ENCODE measurements at regions not wholly inside any gene's neighbourhood (a gene's known extent, or its start where the extent isn't known, plus 50 kb on each side); places are given as distances from the start of the nearest gene placed in this dataset.

GRCh38 chr18:77187189-77187588 is 54.6 kb upstream of the MBP start:
- Histone ChIP-seq H3K27ac (ENCODE audit: low read depth, low read length) (no peak overlapping the region), H3K4me3 (ENCODE audit: low read depth, low read length) (no peak overlapping the region), H2AFZ (ENCODE audit: insufficient read depth, low read length, poor library complexity) (no peak overlapping the region), H3K27me3 (ENCODE audit: insufficient read depth, low read length) (no peaks in the 10 kb centered on the region), H3K4ac (ENCODE audit: low read depth, low read length) (no peak overlapping the region), H3K4me1 (ENCODE audit: control insufficient read depth in 1 of 2, insufficient read depth in 2 of 2, low read length in 2 of 2) (no peaks in the 10 kb centered on the region), H4K91ac (ENCODE audit: low read depth, low read length) (no peak overlapping the region), H3K36me3 (ENCODE audit: control insufficient read depth in 1 of 2, insufficient read depth in 2 of 2, low read length in 2 of 2) (no peaks in the 10 kb centered on the region), H2BK12ac (ENCODE audit: low read length) (no peak overlapping the region), H3K23ac (ENCODE audit: low read length) (no peak overlapping the region), H4K12ac (ENCODE audit: low read depth, low read length) (no peak overlapping the region), H2BK5ac (ENCODE audit: low read depth, low read length, poor library complexity) (no peak overlapping the region), H3K14ac (ENCODE audit: low read length) (no peak overlapping the region), H3K18ac (ENCODE audit: low read length) (no peak overlapping the region), H3K4me2 (ENCODE audit: low read length) (no peak overlapping the region), H2AK5ac (ENCODE audit: low read length) (no peak overlapping the region), H3K79me1 (ENCODE audit: low read length) (no peaks in the 10 kb centered on the region), H3K9ac (ENCODE audit: low read length) (no peak overlapping the region), H3K79me2 (ENCODE audit: control insufficient read depth, insufficient read depth, low read length, poor library complexity) (no peaks in the 10 kb centered on the region), H3K9me3 (ENCODE audit: insufficient read depth, low read depth, low read length) (peaks cover 6% of the 10 kb centered on the region), H2BK120ac (ENCODE audit: insufficient read depth, low read length, poor library complexity) (no peak overlapping the region), H4K8ac (ENCODE audit: low read depth, low read length) (no peak overlapping the region)
- DNase-seq: no peak
- WGBS (ENCODE audit: extremely low coverage, insufficient coverage, insufficient read length): no CpG with 5 or more reads among the region's 4 CpGs

- Histone ChIP-seq H3K36me3 (ENCODE audit: control insufficient read depth in 1 of 2, insufficient read depth in 2 of 2, low read length in 2 of 2) (no peaks in the 10 kb centered on the region), H3K4me3 (ENCODE audit: low read depth, low read length) (no peak overlapping the region), H2AFZ (ENCODE audit: insufficient read depth, low read length, poor library complexity) (no peak overlapping the region), H2BK120ac (ENCODE audit: insufficient read depth, low read length, poor library complexity) (no peak overlapping the region), H2BK12ac (ENCODE audit: low read length) (no peak overlapping the region), H4K8ac (ENCODE audit: low read depth, low read length) (no peak overlapping the region), H3K9me3 (ENCODE audit: insufficient read depth, low read depth, low read length) (peaks cover 2% of the 10 kb centered on the region), H2BK5ac (ENCODE audit: low read depth, low read length, poor library complexity) (no peak overlapping the region), H3K27me3 (ENCODE audit: insufficient read depth, low read length) (no peaks in the 10 kb centered on the region), H4K91ac (ENCODE audit: low read depth, low read length) (no peak overlapping the region), H4K12ac (ENCODE audit: low read depth, low read length) (no peak overlapping the region), H3K79me2 (ENCODE audit: control insufficient read depth, insufficient read depth, low read length, poor library complexity) (no peaks in the 10 kb centered on the region), H3K23ac (ENCODE audit: low read length) (no peak overlapping the region), H3K4ac (ENCODE audit: low read depth, low read length) (no peak overlapping the region), H3K14ac (ENCODE audit: low read length) (no peak overlapping the region), H3K27ac (ENCODE audit: low read depth, low read length) (no peak overlapping the region), H3K4me1 (ENCODE audit: control insufficient read depth in 1 of 2, insufficient read depth in 2 of 2, low read length in 2 of 2) (no peaks in the 10 kb centered on the region), H2AK5ac (ENCODE audit: low read length) (no peak overlapping the region), H3K79me1 (ENCODE audit: low read length) (no peaks in the 10 kb centered on the region), H3K4me2 (ENCODE audit: low read length) (no peak overlapping the region), H3K18ac (ENCODE audit: low read length) (no peak overlapping the region), H3K9ac (ENCODE audit: low read length) (no peak overlapping the region)
- DNase-seq: no peak
- WGBS (ENCODE audit: extremely low coverage, insufficient coverage, insufficient read length): no CpG with 5 or more reads among the region's 1 CpG
These were observed 58.4 kb upstream of the GALR1 start for GRCh38 chr18:77191071-77191751.

GRCh38 chr18:77197073-77197472 is 52.6 kb upstream of the GALR1 start:
- no CpG with 5 or more reads among the region's 2 CpGs for WGBS (ENCODE audit: extremely low coverage, insufficient coverage, insufficient read length)
- no peaks in the 10 kb centered on the region for H3K27me3 ChIP-seq (ENCODE audit: insufficient read depth, low read length)

GRCh38 chr18:77198663-77199062 is 51.0 kb upstream of the GALR1 start:
- DNase-seq: no peak
- Histone ChIP-seq H4K8ac (ENCODE audit: low read depth, low read length) (no peak overlapping the region), H3K27me3 (ENCODE audit: insufficient read depth, low read length) (no peaks in the 10 kb centered on the region), H3K4me2 (ENCODE audit: low read length) (no peak overlapping the region), H2BK5ac (ENCODE audit: low read depth, low read length, poor library complexity) (no peak overlapping the region), H3K4me1 (ENCODE audit: control insufficient read depth in 1 of 2, insufficient read depth in 2 of 2, low read length in 2 of 2) (no peaks in the 10 kb centered on the region), H2BK12ac (ENCODE audit: low read length) (no peak overlapping the region), H3K18ac (ENCODE audit: low read length) (no peak overlapping the region), H3K9me3 (ENCODE audit: insufficient read depth, low read depth, low read length) (peaks cover 2% of the 10 kb centered on the region), H3K23ac (ENCODE audit: low read length) (no peak overlapping the region), H3K79me2 (ENCODE audit: control insufficient read depth, insufficient read depth, low read length, poor library complexity) (no peaks in the 10 kb centered on the region), H4K91ac (ENCODE audit: low read depth, low read length) (no peak overlapping the region), H2AFZ (ENCODE audit: insufficient read depth, low read length, poor library complexity) (no peak overlapping the region), H2BK120ac (ENCODE audit: insufficient read depth, low read length, poor library complexity) (no peak overlapping the region), H2AK5ac (ENCODE audit: low read length) (no peak overlapping the region), H4K12ac (ENCODE audit: low read depth, low read length) (no peak overlapping the region), H3K79me1 (ENCODE audit: low read length) (no peaks in the 10 kb centered on the region), H3K9ac (ENCODE audit: low read length) (no peak overlapping the region), H3K27ac (ENCODE audit: low read depth, low read length) (no peak overlapping the region), H3K4me3 (ENCODE audit: low read depth, low read length) (peak overlapping the region; percentile 59), H3K14ac (ENCODE audit: low read length) (no peak overlapping the region), H3K4ac (ENCODE audit: low read depth, low read length) (no peak overlapping the region), H3K36me3 (ENCODE audit: control insufficient read depth in 1 of 2, insufficient read depth in 2 of 2, low read length in 2 of 2) (no peaks in the 10 kb centered on the region)
- no CpG with 5 or more reads among the region's 16 CpGs for WGBS (ENCODE audit: extremely low coverage, insufficient coverage, insufficient read length)

More at GRCh38 chr18:77197073-77197472, 52.6 kb upstream of the GALR1 start:
- Histone ChIP-seq H2BK12ac (ENCODE audit: low read length) (no peak overlapping the region), H3K4me2 (ENCODE audit: low read length) (no peak overlapping the region), H2BK120ac (ENCODE audit: insufficient read depth, low read length, poor library complexity) (no peak overlapping the region), H3K14ac (ENCODE audit: low read length) (no peak overlapping the region), H3K4ac (ENCODE audit: low read depth, low read length) (no peak overlapping the region), H3K79me1 (ENCODE audit: low read length) (no peaks in the 10 kb centered on the region), H4K12ac (ENCODE audit: low read depth, low read length) (no peak overlapping the region), H3K9ac (ENCODE audit: low read length) (no peak overlapping the region), H4K91ac (ENCODE audit: low read depth, low read length) (no peak overlapping the region), H3K4me1 (ENCODE audit: control insufficient read depth in 1 of 2, insufficient read depth in 2 of 2, low read length in 2 of 2) (no peaks in the 10 kb centered on the region), H2AK5ac (ENCODE audit: low read length) (no peak overlapping the region), H3K18ac (ENCODE audit: low read length) (no peak overlapping the region), H3K9me3 (ENCODE audit: insufficient read depth, low read depth, low read length) (peaks cover 2% of the 10 kb centered on the region), H2AFZ (ENCODE audit: insufficient read depth, low read length, poor library complexity) (no peak overlapping the region), H4K8ac (ENCODE audit: low read depth, low read length) (no peak overlapping the region), H3K36me3 (ENCODE audit: control insufficient read depth in 1 of 2, insufficient read depth in 2 of 2, low read length in 2 of 2) (no peaks in the 10 kb centered on the region), H3K79me2 (ENCODE audit: control insufficient read depth, insufficient read depth, low read length, poor library complexity) (no peaks in the 10 kb centered on the region), H3K4me3 (ENCODE audit: low read depth, low read length) (no peak overlapping the region), H3K27ac (ENCODE audit: low read depth, low read length) (no peak overlapping the region), H3K23ac (ENCODE audit: low read length) (no peak overlapping the region), H2BK5ac (ENCODE audit: low read depth, low read length, poor library complexity) (no peak overlapping the region)
- DNase-seq: no peak
